ENCODE measurements at regions not wholly inside any gene's neighbourhood (a gene's known extent, or its start where the extent isn't known, plus 50 kb on each side); places are given as distances from the start of the nearest gene placed in this dataset.

DNA sequence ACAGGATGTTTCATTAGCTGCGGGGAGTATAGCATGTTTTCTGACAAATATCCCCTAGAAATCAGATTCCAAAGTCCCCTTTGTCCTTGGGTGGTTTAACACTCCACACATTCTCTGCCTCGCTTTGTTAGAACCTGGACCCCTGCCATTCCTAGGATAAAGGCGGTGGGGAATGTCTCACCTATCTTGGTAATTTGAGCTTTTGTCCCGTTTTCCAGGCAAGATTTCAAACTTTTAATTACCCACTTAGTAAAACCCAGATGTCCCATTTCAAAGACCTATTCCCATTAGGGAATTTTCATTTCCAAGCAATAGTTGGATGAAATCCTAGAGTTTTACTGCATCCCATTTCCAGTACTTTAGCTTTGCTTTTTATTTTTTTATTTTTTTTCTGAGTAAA is 501.0 kb upstream of the MAP3K7 start:
- no peak for DNase-seq (ENCODE audit: low read depth)

DNA sequence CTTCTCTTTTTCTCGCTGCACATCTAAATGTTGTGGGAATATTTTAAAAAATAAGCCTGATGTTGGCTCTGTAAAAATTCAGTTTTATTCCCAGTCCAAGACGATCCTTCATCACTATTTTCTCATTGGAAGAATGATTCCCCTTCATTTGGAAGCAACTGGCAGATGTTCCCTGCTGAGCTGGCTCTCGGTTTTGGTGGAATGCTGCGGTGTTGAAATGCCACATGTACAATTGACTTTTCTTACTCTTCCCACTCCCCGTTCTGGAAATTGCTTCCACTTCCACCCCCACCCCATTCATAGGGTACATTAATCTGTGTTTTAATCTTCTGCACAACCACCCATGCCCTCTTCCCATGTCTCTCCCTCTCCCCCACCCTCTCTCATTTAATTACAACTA is 496.3 kb upstream of the MAP3K7 start:
- DNase-seq (ENCODE audit: low read depth), result peak; percentile 27

DNA sequence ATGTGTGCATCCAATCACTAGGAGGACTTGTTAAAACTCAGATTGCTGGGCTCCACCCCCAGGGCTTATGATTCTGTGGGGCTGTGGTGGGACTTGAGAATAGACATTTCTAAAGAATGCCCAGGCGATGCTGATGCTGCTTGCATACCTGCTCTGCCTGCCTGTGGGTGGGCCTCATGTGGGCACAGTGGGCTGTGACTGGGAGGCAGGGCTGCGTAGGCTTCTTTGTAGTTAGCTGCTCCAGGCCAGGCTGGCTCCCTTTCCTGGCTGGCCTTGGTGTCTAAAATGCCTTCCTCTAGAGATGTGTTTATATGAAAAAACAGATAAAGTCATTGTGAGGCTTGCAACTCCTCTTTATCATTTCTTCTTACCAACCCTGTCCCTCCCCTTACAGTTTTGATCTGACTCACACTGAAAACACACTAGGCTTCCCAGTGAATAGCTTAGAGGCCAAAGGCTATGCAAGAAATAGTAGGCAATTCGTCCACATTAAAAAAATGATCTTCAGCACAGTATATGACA is 495.5 kb upstream of the MAP3K7 start:
- DNase-seq (ENCODE audit: low read depth), result peak; percentile 23

DNA sequence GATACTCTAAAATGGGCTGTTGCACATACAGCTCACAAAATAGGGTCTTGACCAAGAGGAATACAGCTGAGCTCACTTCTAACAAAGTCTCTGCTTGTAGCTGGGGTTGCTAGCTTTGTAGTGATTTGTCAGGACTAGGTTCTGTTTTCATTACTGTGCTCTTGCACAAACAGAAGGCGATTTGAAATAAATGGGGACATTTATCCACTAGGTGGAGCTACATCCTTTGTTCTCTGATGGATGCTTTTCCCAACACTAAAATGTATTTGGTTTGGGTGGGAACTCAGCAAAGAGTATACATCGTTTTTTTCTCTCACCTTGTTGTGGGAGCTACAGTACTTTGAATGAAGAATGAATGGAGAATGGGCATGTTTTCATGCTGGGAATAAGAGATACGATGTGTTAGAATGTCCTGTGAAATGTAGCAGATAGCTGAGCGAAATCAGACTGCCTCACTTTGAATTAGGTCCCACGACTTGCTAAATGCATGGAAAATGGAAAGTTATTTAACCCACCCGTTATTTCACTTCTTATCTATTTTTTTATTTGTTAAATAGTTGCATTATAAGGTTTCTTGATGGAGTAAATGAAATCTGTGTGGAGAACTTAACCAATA is 494.7 kb upstream of the MAP3K7 start:
- DNase-seq (ENCODE audit: low read depth), result peak; percentile 40

DNA sequence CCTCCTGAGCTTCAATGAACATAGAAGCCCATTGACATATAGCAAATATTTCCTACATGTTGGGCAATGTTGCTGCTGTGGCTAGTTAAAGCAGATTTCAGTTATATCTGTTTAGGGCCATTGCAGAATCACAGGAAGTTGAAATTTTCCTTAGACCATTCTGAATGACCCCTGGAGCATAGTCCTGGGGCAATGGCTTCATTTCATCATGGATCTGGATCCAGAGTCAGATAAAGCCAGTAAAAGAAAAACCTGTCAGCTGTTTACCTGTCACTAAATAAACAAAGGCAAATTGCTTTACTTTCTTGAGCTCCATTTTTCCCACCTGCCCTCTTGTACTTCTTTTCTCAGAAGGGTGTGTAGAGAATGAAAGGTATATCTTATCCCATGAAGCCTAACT is 494.0 kb upstream of the MAP3K7 start:
- DNase-seq (ENCODE audit: low read depth), result no peak

DNA sequence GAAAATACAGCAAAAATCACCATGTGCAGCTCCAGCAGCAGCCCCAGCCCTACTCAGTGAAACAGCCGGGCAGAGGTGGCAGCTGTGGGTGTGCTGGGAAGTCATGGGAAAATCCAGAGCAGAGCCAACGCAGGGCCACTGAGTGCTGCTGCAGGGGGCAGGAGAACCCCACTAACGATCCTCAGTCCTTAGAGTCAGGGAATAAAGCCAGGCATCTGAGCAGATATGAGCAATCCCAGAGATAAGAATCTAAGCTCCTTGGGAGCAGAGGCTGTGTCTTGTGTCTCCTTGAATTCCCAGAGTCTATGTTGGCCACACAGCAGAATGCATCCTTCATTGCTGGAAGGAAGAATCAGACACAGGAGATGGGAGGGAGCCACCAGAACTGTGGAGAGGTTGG is 493.1 kb upstream of the MAP3K7 start:
- no peak for DNase-seq (ENCODE audit: low read depth)

DNA sequence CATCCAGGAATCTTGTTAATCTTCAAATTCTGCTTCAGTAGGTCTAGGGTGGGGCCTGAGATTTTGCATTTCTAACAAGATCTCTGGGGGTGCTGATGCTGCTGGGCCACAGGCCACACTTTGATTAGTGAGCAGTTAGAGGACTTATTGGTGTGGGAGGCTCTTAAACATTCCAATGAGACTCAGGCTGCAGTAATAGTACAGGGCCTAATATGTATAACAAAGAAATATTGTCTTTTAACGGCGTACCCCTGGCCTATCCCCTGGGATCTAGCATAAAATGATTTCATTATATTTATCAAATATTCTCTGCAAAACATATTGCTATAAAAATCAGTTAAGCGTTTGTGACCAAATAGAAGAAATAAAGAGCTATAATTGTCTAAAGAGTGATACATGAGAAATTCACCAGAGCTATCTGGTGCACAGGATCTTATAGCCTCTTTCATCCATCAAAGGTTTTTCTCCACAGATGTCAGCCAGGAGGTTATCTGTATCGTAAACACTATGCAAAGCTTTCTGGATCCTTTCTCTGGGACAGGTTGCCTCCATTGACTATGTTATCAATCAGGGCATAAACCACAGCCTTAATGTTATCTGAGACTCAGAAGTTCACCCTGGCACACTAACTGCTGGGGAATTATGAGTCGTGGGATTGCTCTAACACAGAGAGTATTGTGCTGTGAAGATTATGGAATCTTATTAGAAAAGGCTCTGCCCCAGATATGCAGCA is 488.5 kb upstream of the MAP3K7 start:
- DNase-seq (ENCODE audit: low read depth), result no peak

DNA sequence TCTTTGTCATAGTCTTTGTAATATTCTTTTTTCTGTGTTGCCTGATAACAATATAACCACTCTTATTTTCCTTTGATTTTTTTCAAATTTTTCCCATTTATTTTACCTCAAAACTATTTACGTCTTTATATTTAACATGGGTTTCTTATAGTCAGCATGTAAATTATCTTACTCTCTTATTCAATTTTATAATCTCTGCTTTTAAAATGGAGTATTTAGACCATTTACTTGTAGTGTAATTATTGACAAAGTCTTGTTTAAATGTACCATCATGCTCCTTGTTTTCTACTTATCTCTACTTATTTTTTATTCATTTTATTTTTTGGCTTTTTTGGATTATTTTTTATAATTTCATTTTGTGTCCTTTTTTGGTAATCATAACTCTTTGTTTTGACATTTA is 476.5 kb upstream of the MAP3K7 start:
- no peak for DNase-seq (ENCODE audit: low read depth)

DNA sequence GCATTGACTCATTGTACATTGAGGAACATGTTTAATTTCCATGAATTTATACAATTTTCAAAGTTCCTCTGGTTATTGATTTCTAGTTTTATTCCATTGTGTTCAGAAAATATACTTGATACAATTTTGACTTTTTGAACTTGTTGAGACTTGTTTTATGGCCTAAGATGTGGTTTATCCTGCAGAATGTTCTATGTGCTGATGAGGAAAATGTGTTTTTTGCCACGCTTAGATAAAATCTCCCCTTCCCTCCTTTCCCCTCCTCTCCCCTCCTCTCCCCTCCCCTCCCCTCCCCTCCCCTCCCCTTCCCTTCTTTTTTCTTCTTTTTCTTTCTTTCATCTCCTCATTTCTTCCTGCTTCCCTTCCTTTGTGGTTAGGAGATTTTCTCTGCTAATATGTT is 470.8 kb upstream of the MAP3K7 start:
- no peak for DNase-seq (ENCODE audit: low read depth)

DNA sequence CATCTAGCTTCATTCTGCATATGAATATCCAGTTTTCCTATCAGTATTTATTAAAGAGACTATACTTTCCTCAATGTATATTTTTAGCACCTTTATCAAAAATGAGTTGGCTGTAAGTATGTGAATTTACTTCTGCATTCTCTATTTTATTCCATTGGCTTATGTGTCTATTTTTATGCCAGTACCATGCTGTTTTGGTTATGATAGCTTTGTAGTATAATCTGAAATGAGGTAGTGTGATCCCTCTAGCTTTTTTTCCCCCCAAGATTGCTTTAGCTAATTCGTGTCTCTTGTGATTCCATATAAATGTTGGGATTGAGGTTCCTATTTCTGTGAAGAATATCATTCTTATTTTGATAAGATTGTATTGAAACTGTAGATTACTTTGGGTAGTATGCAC is 469.1 kb upstream of the MAP3K7 start:
- DNase-seq (ENCODE audit: low read depth), result no peak

DNA sequence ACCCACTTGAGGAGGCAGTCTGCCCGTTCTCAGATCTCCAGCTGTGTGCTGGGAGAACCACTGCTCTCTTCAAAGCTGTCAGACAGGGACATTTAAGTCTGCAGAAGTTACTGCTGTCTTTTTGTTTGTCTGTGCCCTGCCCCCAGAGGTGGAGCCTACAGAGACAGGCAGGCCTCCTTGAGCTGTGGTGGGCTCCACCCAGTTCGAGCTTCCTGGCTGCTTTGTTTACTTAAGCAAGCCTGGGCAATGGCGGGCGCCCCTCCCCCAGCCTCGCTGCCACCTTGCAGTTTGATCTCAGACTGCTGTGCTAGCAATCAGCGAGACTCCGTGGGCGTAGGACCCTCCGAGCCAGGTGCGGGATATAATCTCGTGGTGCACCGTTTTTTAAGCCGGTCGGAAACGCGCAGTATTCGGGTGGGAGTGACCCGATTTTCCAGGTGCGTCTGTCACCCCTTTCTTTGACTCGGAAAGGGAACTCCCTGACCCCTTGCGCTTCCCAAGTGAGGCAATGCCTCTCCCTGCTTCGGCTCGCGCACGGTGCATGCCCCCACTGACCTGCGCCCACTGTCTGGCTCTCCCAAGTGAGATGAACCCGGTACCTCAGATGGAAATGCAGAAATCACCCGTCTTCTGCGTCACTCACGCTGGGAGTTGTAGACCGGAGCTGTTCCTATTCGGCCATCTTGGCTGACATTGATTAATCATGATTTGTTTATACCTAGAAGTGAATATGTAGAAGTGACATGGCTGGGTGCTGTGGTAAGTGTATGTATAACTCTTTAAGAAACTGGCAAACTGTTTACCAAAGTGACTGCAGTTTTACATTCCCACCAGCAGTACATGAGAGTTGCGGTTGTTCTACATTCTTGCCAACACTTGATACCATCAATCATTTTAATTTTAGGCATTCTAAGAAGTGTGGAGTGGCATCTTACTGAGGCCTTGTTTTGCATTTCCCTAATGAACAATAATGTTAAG is 465.9 kb upstream of the MAP3K7 start:
- DNase-seq (ENCODE audit: low read depth), result peak; percentile 2

DNA sequence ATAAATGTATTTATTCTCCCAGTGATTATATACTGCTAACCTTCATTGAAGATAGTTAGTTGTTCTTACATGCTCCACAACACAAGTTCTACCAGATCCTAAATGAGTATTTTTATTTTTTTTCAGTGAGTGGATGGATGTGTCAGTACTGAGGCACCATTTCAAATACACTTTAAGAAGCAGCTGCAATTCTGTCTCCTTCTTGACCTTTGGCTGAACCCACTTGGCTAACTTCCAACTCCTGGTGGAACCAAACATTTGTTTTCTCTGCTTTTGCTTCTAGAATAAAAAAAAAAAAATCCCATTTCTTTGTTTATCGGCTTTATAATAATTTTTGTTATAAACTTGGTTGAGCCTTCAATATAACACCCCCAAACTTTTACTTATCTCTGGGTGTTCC is 458.3 kb upstream of the MAP3K7 start:
- DNase-seq (ENCODE audit: low read depth), result peak; percentile 58

DNA sequence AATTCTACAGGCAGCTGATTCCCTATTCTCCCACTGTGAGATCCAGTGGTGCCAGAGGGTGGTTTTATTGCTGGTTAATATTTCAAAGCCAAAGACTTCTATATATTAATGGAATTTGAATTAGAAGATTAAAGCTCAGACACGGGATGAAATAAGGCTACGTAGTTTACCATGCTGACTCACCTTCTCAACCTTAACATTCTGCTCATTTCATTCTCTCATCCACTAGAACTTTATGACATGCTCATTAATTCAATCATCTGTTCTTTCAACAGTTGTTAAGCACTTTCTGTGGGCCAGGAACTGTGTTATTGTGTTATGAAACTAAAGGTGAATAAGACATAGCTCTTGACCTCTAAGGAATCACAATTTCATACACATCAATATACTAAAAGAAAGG is 456.9 kb upstream of the MAP3K7 start:
- no peak for DNase-seq (ENCODE audit: low read depth)

DNA sequence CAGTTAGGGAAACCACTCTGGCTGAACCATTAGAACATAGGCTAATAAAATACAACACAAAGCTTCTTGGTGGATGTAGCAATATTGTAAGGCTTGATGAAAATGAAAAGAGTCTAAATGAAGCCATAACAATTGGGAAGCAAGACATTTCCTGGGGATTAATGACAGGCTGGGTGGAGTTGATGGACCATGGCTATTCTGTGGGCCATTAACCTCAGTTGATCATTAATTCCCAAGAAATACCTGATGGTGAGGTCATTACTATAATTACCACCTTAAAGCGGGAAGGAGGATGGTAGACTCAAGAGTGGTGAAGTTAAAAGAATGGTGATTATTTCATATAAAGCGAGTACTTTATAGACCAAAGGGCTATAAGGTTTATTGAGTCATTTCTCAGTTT is 455.8 kb upstream of the MAP3K7 start:
- no peak for DNase-seq (ENCODE audit: low read depth)

DNA sequence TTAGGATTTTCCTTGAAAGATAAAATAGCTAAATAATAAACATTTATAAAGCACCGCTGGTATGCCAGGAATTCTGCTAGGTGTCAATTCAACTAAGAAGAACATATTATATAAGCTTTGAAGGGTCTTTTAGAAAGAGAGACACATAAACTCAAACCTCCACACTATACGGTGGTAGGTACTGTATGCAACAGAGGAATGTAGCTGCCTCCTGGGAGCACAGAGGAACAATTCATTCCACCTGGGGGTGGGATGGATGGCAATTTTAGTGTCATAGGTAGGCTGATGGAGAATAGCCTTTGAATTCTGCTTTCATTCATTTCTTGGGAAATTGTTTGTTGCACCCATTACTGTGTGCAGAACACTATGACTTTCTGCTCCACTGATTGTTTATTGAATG is 447.1 kb upstream of the MAP3K7 start:
- DNase-seq (ENCODE audit: low read depth), result no peak

DNA sequence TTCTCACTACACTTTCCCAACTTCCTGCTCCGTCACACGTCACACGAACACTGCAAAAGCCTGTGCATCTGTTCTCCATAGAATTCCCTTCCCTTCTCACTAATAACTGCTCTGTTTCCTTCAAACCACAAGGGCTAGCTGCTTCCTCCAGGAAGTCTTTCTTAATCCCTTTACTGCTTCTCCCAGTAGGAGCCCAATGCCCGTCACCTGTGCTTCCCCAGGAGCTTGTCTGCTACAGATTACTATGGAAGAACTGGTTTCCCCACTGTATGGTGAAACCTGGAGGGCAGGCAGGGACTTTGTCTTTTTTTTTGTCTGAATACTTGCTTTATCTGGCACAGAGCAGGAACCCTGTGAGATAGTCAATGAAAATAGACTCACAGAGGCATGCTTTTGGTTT is 444.7 kb upstream of the MAP3K7 start:
- DNase-seq (ENCODE audit: low read depth), result no peak

DNA sequence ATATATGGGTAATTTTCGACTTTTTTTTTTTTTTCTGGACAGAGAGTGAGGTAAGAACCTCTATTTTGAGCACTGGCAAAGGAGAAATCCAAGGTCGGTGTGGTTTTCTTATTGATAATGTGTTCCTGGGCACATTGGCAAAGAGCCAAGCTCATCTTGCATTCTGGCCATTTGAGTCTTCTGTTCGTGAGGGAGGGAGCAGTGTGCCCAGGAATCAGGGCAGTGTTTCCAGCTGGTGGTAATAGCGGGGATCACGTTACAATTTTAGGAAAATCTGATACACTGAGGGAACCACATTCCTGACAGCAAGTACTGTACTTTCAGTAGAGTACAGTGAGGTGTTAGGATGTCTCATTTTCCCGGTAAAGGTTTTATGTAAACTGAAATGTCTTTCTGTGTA is 442.3 kb upstream of the MAP3K7 start:
- no peak for DNase-seq (ENCODE audit: low read depth)

DNA sequence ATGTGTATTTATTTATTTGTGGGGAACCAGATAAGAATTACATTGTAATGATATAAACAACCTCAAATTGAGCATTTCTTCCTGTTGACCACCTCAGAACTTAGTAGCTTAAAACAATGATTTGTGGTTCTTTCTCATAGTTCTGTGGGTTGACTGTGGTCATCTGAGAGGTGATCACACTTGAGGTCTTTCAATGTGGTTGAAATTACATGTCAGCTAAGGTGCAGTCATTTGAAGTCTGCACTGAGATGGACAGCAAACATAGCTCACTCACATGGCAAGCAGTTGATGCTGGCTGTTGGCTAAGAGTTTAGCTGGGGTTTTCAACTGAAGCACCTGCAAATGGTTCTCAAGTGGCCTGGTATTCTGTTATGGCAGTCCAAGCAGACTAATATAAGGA is 436.7 kb upstream of the MAP3K7 start:
- DNase-seq (ENCODE audit: low read depth), result no peak

DNA sequence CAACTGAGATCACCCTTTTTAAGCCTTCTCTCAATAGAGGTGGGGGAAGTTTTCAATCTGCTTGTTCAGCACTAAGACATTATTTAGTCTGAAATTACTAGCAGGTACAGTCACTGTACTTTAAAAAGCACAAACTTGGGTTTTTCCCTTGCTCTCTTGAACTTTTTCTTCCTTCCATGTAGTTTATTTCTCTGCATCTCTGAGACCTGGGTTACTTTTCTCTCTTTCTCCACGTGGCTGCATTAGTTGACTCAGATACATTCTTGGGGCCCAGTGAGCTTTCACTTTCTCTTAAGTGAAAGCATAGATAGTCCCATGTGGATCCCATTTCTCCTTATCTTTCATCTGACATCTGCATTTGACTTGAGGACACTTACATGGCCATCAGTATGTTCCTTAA is 433.9 kb upstream of the MAP3K7 start:
- no peak for DNase-seq (ENCODE audit: low read depth)

DNA sequence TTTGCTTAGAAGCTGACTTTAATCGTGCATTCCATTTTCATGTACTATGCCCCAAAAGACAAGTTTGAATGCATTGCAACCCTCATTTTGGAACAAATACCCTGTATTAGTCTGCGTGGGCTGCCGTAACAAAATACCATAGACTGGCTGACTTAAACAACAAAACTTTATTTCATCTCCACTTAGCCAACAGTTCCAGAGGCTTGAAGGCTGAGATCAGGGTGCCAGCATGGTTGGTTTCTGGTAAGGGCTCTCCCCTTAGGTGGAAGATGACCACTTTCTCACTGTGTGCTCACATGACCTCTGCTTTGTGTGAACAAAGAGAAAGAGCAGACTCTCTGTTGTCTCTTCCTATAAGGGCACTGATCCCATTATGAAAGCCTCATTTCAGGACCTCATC is 431.7 kb upstream of the MAP3K7 start:
- no peak for DNase-seq (ENCODE audit: low read depth)

DNA sequence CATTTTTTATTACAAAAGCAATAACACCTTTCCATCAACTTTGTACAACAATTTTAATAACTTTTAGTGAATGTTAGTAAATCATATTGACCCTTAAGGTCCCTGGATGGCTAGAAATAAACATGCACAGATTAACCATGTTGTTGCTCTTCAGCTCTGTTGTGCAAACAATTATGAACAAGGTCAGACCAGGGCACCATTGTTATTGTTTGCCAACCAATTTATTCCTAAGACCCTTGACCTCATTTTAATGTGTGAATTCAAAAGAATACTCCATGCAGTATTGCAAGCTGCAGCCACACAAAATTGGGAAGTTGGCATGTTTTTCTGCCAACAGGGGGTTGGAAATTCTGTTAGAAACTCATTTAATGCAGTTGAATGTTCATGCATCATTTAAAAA is 426.6 kb upstream of the MAP3K7 start:
- no peak for DNase-seq (ENCODE audit: low read depth)

DNA sequence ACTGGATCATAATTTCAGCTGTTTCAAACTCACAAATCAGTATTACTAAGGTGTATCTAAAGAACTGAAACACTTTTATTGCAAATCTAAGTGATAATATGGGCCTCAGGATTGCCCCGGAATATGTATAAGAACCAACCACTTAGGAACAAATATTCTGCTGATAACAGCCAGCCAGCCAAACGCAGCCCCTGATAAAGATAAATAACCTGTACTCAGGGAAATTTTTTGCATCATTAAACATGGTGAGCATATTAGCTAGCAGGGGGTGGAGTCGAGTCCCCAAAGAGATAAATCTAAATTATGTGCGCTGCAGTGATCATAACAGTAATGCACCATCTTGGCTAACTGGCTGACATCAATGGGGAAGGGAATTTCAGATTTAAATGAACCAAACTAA is 410.2 kb upstream of the MAP3K7 start:
- DNase-seq (ENCODE audit: low read depth), result no peak
